GM20000 (cell line): ENCODE measurements at regions not wholly inside any gene's neighbourhood (a gene's known extent, or its start where the extent isn't known, plus 50 kb on each side); places are given as distances from the start of the nearest gene placed in this dataset.

Experiments used
- DNase-seq: peaks from one replicate; pipeline ENCODE4 v3.0.0; 2012; ENCODE audit warnings: low spot score
- TF ChIP-seq, protein P1 (sequence below): IDR thresholded peaks from 2 replicates; pipeline ENCODE4 v1.5.1; 2012; ENCODE audit warnings: mild to moderate bottlenecking, control low read depth; ENCODE audit errors: extremely low read depth, missing control alignments

DNA sequence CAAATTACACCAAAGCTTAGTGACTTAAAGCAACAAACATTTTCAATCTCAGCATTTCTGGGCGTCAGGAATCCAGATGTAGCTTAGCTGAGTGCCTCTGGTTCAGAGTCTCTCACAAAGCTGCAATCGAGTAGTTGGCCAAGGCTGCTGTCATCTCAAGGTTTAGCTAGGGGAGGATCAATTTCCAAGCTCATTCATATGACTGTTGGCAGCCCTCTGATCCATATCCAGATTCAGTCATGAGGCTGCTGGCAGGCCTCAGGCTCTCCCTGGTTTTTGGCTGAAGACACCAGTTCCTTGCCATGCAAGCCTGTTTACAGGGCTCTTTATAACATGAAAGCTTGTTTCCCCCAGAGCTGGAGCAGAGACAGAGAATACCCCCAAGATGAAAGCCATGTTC lies 419.5 kb upstream of the TLE4 start:
- no peak for DNase-seq
- TF ChIP-seq, protein P1, sequence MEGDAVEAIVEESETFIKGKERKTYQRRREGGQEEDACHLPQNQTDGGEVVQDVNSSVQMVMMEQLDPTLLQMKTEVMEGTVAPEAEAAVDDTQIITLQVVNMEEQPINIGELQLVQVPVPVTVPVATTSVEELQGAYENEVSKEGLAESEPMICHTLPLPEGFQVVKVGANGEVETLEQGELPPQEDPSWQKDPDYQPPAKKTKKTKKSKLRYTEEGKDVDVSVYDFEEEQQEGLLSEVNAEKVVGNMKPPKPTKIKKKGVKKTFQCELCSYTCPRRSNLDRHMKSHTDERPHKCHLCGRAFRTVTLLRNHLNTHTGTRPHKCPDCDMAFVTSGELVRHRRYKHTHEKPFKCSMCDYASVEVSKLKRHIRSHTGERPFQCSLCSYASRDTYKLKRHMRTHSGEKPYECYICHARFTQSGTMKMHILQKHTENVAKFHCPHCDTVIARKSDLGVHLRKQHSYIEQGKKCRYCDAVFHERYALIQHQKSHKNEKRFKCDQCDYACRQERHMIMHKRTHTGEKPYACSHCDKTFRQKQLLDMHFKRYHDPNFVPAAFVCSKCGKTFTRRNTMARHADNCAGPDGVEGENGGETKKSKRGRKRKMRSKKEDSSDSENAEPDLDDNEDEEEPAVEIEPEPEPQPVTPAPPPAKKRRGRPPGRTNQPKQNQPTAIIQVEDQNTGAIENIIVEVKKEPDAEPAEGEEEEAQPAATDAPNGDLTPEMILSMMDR = no peak

DNA sequence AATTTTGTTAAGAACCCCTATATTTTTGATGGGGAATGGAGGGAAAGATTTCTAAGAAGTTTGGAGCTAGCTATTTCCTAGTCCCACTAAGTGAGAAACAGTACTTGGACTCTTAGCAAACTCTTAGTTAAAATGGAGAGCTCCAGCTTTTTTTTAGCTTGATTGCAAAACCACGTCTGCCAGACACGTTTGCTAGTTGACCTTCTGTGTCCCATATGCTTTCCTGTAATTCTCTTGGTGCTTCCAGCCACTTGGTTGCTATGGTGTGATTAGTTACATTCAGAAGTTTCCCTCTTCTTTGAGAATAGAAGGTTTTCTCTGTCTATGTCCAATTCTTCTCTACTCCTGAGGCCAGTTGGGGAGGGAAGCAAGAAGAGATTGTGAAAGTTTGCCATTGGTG lies 417.0 kb upstream of the TLE4 start:
- DNase-seq = no peak
- TF ChIP-seq, protein P1 = no peak

DNA sequence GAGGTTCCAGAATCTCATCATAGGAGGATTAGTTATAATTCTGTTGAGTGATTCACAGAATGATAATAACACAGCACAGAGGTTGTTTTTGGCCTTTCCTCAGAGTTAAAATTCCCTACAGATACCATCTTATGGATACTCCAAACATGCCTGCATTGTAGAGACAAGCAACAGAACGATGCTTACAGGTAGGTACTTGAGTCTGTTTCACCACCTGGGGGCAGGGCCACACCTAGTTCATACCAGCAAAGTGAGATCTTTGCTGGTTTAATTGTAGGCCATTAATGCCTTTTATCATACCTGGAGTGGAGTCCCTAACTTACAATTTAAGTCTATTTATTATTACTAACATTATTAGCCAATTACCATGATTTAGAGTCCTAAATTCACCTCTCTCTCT lies 416.5 kb upstream of the TLE4 start:
- no peak for DNase-seq
- TF ChIP-seq, protein P1 = no peak

DNA sequence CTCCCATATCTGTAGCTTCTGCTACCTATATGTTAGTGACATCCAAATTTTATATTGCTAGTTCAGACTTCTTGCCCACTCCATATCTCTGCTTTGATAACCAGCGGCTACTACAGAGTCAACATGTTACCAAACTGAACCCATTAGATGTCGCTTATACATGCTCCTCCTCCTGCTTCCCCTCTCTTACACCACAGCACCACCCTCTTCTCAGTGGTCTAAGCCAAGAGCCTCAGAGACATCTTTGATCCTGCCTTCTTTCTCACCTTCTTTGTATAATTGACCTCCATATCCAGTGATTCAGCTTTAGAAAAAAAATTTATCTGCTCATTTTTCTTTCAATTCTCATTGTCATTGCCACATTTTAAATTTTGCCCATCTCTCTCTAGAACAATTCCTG lies 408.2 kb upstream of the TLE4 start:
- TF ChIP-seq, protein P1 = no peak
- DNase-seq = no peak

DNA sequence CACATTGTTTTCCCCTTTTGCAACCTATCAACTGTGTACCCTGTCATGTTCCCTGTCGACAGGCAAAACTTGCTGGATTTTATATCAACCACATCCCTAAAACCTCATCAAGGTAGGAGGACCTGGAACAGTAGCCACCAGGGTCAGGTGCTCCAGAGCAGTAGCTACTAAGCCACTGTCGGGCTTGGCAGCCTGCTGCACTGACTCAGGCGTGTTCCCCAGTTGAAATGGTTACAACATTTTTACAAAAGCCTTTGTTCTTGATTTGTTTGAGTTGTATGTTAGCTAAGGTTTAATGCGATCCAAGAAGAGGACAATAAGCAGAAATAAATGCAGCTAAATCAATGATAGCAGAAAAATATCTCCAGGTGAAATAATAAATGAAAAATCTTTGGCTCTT lies 407.4 kb upstream of the TLE4 start:
- TF ChIP-seq, protein P1 = no peak
- DNase-seq = no peak

DNA sequence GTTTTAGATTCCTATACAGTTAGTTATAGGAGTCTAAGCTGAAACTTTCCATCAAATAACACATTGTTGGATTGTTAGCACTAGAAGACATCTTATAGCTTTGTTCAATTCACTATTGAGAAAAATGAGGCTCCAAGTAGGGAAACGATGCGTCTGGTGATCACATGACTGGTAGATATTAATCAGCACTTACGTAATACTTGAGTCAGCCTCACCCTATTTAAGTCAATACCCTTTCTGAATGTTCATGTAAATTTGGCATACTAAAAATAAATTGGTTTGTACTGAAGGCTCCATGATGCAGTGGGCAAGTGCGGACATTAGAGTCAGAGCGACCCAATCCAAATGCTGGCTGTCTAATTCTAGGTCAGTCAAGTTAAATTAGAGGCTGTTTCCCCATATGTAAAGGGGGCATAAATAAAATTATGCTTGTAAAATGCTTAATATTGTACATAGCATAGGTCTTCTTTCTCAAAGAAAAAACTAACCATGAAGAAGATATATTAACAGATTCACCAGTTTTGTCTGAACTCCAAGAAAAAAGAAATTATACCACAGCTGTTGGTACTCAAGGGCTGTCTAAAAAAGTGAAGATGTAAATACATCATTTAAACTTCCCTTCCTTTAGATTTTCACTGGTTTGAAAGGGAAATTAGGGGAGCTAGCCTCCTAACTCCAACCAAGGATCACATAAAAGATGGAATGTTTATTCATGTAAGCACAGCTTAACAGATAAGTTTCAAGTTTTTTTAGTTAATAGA lies 406.6 kb upstream of the TLE4 start:
- TF ChIP-seq, protein P1 = no peak
- DNase-seq = no peak

DNA sequence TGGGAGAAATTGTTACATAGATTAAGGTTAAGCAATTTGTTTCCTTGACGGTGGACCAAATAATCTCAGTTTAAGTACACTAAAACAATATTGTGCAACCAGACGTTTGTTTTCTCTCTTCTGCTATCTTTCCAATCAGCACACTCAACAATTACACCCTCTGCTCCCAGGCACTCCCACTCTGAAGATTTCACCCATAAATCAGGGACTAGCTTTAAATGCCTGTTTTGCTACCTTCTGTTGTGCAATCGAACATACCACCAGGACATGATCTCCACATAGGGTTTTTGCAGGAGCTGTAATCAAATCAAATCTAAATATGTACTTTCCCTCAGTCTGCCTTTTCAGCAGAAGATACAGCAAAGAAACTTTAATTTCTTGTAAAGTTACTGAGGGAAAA lies 405.8 kb upstream of the TLE4 start:
- no peak for DNase-seq
- TF ChIP-seq, protein P1 = no peak
